HepG2 (cell line): ENCODE measurements at regions not wholly inside any gene's neighbourhood (a gene's known extent, or its start where the extent isn't known, plus 50 kb on each side); places are given as distances from the start of the nearest gene placed in this dataset.

Experiments
- ATAC-seq: fragments of 200-7000 bp; cut with Tn5 transposase; 3 replicates; pipeline ENCODE4 v1.9.1; 2020; ENCODE audit warnings: mild to moderate bottlenecking, moderate library complexity
- BruUV-seq: library from RNA; stranded (reverse); fragments of 400-500 nt; replicated peaks from 2 replicates; lab custom pipeline; 2021; lab: Mats Ljungman, UMichigan
- CTCF ChIA-PET: fragments of 300-600 bp; formaldehyde crosslinking; extraction: SDS; loops from one replicate; lab custom pipeline; 2021; ENCODE audit warnings: low total read pairs, inconsistent platforms, low intra/inter-chr PET ratio; lab: Yijun Ruan, JAX
- POLR2A ChIA-PET: fragments of 350-600 bp; sonication (Branson Sonifier 250); formaldehyde crosslinking; loops from one replicate; lab custom pipeline; 2020; ENCODE audit warnings: antibody characterized with exemption, inconsistent platforms; lab: Yijun Ruan, JAX
- DNase-seq: peaks from one replicate; pipeline ENCODE4 v3.0.0-alpha.2; 2015; ENCODE audit warnings: low spot score
- FAIRE-seq: peaks from 3 replicates; lab custom pipeline; 2011; peaks lifted over from hg19 to GRCh38; lab: Jason Lieb, UNC
- H2AFZ ChIP-seq: one replicate; pipeline ENCODE4 v1.6.1; 2011; ENCODE audit warnings: low read length, inconsistent platforms
- H3K27ac ChIP-seq: fragments of 300-600 bp; 3 replicates; pipeline ENCODE4 v1.8.0; 2011; ENCODE audit warnings: mixed run types, mild to moderate bottlenecking, mixed read lengths, low read length, inconsistent platforms; ENCODE audit not compliant: insufficient read depth; ENCODE audit errors: extremely low read length
- H3K27me3 ChIP-seq, 2 experiments: fragments of 200-600 bp in 1 of 2; 2 replicates in 1 of 2; 3 replicates in 1 of 2; pipeline versions ENCODE4 v1.6.0 to v1.8.0; 2011; ENCODE audit warnings: low read length in 2 of 2, mild to moderate bottlenecking in 2 of 2, moderate library complexity in 2 of 2, inconsistent platforms in 1 of 2; ENCODE audit not compliant: insufficient read depth in 2 of 2, control insufficient read depth in 1 of 2
- H3K36me3 ChIP-seq, 2 experiments: fragments of 200-600 bp in 1 of 2; replicated peaks in 1 of 2; 2 replicates in 1 of 2; 3 replicates in 1 of 2; pipeline versions ENCODE4 v1.5.1 to v1.8.0; 2011; ENCODE audit warnings: low read length in 2 of 2, inconsistent platforms in 1 of 2; ENCODE audit not compliant: insufficient read depth in 2 of 2, control insufficient read depth in 1 of 2
- H3K4me1 ChIP-seq: 2 replicates; pipeline ENCODE4 v1.5.1; 2012; ENCODE audit warnings: low read length, inconsistent platforms; ENCODE audit not compliant: insufficient read depth
- H3K4me2 ChIP-seq: 2 replicates; pipeline ENCODE4 v1.6.0; 2011; ENCODE audit warnings: low read depth, low read length, inconsistent platforms
- H3K4me3 ChIP-seq, 3 experiments: fragments of 200-600 bp in 1 of 3; sonication (generic), shearing (Covaris generic) in 1 of 3; replicated peaks in 1 of 3; 2 replicates each; pipeline ENCODE4 v1.5.1; 2011 to 2016; ENCODE audit warnings: low read length in 3 of 3, inconsistent platforms in 2 of 3, low read depth in 2 of 3, mild to moderate bottlenecking in 2 of 3, control low read depth in 1 of 3, mixed read lengths in 1 of 3; ENCODE audit not compliant: insufficient read depth in 1 of 3
- H3K79me2 ChIP-seq: one replicate; pipeline ENCODE4 v1.6.1; 2011; ENCODE audit warnings: low read length, inconsistent platforms; ENCODE audit not compliant: insufficient read depth
- H3K9ac ChIP-seq: 2 replicates; pipeline ENCODE4 v1.6.0; 2011; ENCODE audit warnings: mild to moderate bottlenecking, low read depth, low read length, inconsistent platforms; ENCODE audit not compliant: insufficient read depth
- H3K9me3 ChIP-seq: 2 replicates; pipeline ENCODE4 v1.5.1; 2012; ENCODE audit warnings: mild to moderate bottlenecking, low read length
- H4K20me1 ChIP-seq: 2 replicates; pipeline ENCODE4 v1.6.0; 2011; ENCODE audit warnings: inconsistent platforms, mild to moderate bottlenecking, low read length, moderate library complexity; ENCODE audit not compliant: insufficient read depth
- KDM2A ChIP-seq: sonication (generic); formaldehyde crosslinking; IDR thresholded peaks from 2 replicates; pipeline ENCODE4 v1.4.0; 2020; ENCODE audit warnings: low read depth, missing genetic modification reagents, borderline replicate concordance
- MEIS1 ChIP-seq: sonication (generic); formaldehyde crosslinking; IDR thresholded peaks from 2 replicates; pipeline ENCODE4 v1.9.0; 2021; ENCODE audit warnings: mild to moderate bottlenecking, missing genetic modification reagents, moderate library complexity, borderline replicate concordance
- NFE2L2 ChIP-seq: fragments of 150-350 bp; IDR thresholded peaks from 2 replicates; pipeline ENCODE4 v1.6.1; 2014; ENCODE audit warnings: low read length
- PCBP1 ChIP-seq: fragments of 200-400 bp; formaldehyde crosslinking; IDR thresholded peaks from 2 replicates; pipeline ENCODE4 v1.6.1; 2017; ENCODE audit warnings: mild to moderate bottlenecking, low read depth, low read length, borderline replicate concordance
- PHF5A ChIP-seq: IDR thresholded peaks from one replicate; pipeline ENCODE4 v1.6.1; 2018; ENCODE audit warnings: low read depth, missing genetic modification reagents; ENCODE audit not compliant: unreplicated experiment
- POLR2AphosphoS5 ChIP-seq: IDR thresholded peaks from 2 replicates; pipeline ENCODE4 v1.6.1; 2012; ENCODE audit warnings: low read depth, low read length
- ZFP82 ChIP-seq: sonication (generic); formaldehyde crosslinking; IDR thresholded peaks from 2 replicates; pipeline ENCODE4 v1.5.1; 2020; ENCODE audit warnings: mild to moderate bottlenecking, missing genetic modification reagents, borderline replicate concordance
- ZNF33A ChIP-seq: sonication (generic); formaldehyde crosslinking; IDR thresholded peaks from 2 replicates; pipeline ENCODE4 v1.5.1; 2020; ENCODE audit warnings: missing genetic modification reagents, mild to moderate bottlenecking, moderate library complexity, borderline replicate concordance
- ZNF446 ChIP-seq: sonication (generic); formaldehyde crosslinking; IDR thresholded peaks from 2 replicates; pipeline ENCODE4 v1.5.0; 2020; ENCODE audit warnings: mild to moderate bottlenecking, missing genetic modification reagents
- WGBS: methylation state at CpG from one replicate; pipeline ENCODE4 v1.1.6; 2017; ENCODE audit warnings: low lambda C conversion rate; 5-methylcytosine and 5-hydroxymethylcytosine counted together
- in situ Hi-C: cut with HindIII; loops from 2 replicates; pipeline ENCODE4 v1.10.0; 2017; ENCODE audit warnings: low pct_unique_long_range_greater_than_20kb; ENCODE audit not compliant: extremely low pct_ligation_motif_present
- intact Hi-C: fragments of 100-400 bp; cut with micrococcal nuclease; formaldehyde crosslinking; loops from one replicate; pipeline ENCODE4 v1.10.0; 2022; ENCODE audit not compliant: unreplicated experiment
- TF ChIP-seq, protein P1 (sequence below): sonication (generic); formaldehyde crosslinking; conservative IDR thresholded peaks from 2 replicates; pipeline ENCODE4 v1.8.1; 2023; ENCODE audit warnings: missing genetic modification reagents
- TF ChIP-seq, protein P2 (sequence below): sonication (generic); formaldehyde crosslinking; IDR thresholded peaks from 2 replicates; pipeline ENCODE4 v1.4.0; 2020; ENCODE audit warnings: mild to moderate bottlenecking, missing genetic modification reagents
- TF ChIP-seq, protein P3 (sequence below): sonication (generic); formaldehyde crosslinking; IDR thresholded peaks from 2 replicates; pipeline ENCODE4 v1.4.0; 2020; ENCODE audit warnings: missing genetic modification reagents
- TF ChIP-seq, protein P4 (sequence below): sonication (generic); formaldehyde crosslinking; IDR thresholded peaks from 2 replicates; pipeline ENCODE4 v1.8.1; 2023; ENCODE audit warnings: missing genetic modification reagents, mild to moderate bottlenecking, borderline replicate concordance

DNA sequence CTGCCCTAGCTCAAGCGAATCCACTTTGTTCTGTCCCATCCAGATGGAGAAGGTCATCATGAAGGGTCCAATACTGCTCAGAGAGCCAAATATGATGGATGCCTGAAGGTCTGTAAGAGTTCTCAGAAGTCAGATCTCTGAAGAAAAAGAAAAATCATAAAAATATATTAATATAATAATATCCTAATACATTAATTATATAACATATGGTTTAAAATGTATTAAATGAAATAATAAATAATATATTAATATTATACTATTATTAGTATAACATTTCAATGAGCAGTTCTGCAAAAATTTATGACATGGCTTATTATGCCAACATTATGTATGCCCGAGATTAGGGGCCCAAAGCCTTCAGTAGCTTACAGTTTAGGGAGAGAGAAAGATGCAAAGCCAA lies 78.2 kb upstream of the GPR12 start:
- Histone ChIP-seq H3K9me3 (no peaks in the 10 kb centered on the region), H3K9ac (no peak overlapping the region)
- TF ChIP-seq, protein P1, sequence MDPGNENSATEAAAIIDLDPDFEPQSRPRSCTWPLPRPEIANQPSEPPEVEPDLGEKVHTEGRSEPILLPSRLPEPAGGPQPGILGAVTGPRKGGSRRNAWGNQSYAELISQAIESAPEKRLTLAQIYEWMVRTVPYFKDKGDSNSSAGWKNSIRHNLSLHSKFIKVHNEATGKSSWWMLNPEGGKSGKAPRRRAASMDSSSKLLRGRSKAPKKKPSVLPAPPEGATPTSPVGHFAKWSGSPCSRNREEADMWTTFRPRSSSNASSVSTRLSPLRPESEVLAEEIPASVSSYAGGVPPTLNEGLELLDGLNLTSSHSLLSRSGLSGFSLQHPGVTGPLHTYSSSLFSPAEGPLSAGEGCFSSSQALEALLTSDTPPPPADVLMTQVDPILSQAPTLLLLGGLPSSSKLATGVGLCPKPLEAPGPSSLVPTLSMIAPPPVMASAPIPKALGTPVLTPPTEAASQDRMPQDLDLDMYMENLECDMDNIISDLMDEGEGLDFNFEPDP (CRISPR knock-in tag): no peak
- TF ChIP-seq PCBP1: no peak
- TF ChIP-seq POLR2AphosphoS5: no peak
- no peak for TF ChIP-seq KDM2A (CRISPR knock-in tag)
- no peak for TF ChIP-seq ZNF33A (CRISPR knock-in tag)
- TF ChIP-seq, protein P2, sequence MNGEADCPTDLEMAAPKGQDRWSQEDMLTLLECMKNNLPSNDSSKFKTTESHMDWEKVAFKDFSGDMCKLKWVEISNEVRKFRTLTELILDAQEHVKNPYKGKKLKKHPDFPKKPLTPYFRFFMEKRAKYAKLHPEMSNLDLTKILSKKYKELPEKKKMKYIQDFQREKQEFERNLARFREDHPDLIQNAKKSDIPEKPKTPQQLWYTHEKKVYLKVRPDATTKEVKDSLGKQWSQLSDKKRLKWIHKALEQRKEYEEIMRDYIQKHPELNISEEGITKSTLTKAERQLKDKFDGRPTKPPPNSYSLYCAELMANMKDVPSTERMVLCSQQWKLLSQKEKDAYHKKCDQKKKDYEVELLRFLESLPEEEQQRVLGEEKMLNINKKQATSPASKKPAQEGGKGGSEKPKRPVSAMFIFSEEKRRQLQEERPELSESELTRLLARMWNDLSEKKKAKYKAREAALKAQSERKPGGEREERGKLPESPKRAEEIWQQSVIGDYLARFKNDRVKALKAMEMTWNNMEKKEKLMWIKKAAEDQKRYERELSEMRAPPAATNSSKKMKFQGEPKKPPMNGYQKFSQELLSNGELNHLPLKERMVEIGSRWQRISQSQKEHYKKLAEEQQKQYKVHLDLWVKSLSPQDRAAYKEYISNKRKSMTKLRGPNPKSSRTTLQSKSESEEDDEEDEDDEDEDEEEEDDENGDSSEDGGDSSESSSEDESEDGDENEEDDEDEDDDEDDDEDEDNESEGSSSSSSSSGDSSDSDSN: no peak
- no peak for TF ChIP-seq NFE2L2
- no peak for TF ChIP-seq ZFP82
- no peak for TF ChIP-seq MEIS1
- TF ChIP-seq ZNF446 (CRISPR knock-in tag): no peak
- TF ChIP-seq, protein P3, sequence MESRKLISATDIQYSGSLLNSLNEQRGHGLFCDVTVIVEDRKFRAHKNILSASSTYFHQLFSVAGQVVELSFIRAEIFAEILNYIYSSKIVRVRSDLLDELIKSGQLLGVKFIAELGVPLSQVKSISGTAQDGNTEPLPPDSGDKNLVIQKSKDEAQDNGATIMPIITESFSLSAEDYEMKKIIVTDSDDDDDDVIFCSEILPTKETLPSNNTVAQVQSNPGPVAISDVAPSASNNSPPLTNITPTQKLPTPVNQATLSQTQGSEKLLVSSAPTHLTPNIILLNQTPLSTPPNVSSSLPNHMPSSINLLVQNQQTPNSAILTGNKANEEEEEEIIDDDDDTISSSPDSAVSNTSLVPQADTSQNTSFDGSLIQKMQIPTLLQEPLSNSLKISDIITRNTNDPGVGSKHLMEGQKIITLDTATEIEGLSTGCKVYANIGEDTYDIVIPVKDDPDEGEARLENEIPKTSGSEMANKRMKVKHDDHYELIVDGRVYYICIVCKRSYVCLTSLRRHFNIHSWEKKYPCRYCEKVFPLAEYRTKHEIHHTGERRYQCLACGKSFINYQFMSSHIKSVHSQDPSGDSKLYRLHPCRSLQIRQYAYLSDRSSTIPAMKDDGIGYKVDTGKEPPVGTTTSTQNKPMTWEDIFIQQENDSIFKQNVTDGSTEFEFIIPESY: no peak
- no peak for TF ChIP-seq PHF5A
- TF ChIP-seq, protein P4, sequence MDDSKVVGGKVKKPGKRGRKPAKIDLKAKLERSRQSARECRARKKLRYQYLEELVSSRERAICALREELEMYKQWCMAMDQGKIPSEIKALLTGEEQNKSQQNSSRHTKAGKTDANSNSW (CRISPR knock-in tag): no peak
- TF ChIP-seq, all 625 proteins: peak for 0
- in situ Hi-C loops: no loop called here
- Histone ChIP-seq H3K4me3 (no peak overlapping the region), H3K36me3 (no peaks in the 10 kb centered on the region), H3K27ac (no peak overlapping the region), H2AFZ (no peak overlapping the region), H3K4me2 (no peak overlapping the region), H3K27me3 (peaks cover 0 to 6% of the 10 kb centered on the region in 2 experiments; a peak in 2 of 5 replicates), H3K4me1 (no peaks in the 10 kb centered on the region), H3K79me2 (no peaks in the 10 kb centered on the region), H4K20me1 (no peaks in the 10 kb centered on the region)
- no TSS peak for BruUV-seq
- FAIRE-seq (no peak), DNase-seq (no peak), ATAC-seq (no peak)
- ChIA-PET POLR2A (no interaction called here), CTCF (no interaction called here)
- WGBS: 0% methylated on average over 2 of the region's 2 CpGs
- intact Hi-C loops: no loop called here
